Vagina (tissue), 2 donors: ENCODE measurements at regions not wholly inside any gene's neighbourhood (a gene's known extent, or its start where the extent isn't known, plus 50 kb on each side); places are given as distances from the start of the nearest gene placed in this dataset.
"Not testable (repeated sequence)": the region's sequence is repeated elsewhere in the genome, so short reads cannot be mapped to it uniquely, and the experiment has no call there.

ENCODE experiments used
- DNase-seq, 2 donors: peaks; one replicate each; pipeline ENCODE4 v3.0.0-alpha.2; 2017; ENCODE audit errors: extremely low spot score in 2 of 2
- H3K27ac ChIP-seq: fragments of 200-600 bp; sonication (generic); one replicate; pipeline ENCODE4 v1.5.1; 2019
- H3K27me3 ChIP-seq: fragments of 200-600 bp; sonication (generic); one replicate; pipeline ENCODE4 v1.5.1; 2019
- H3K36me3 ChIP-seq, 2 donors: fragments of 200-600 bp; sonication (generic); one replicate each; pipeline ENCODE4 v1.5.1; 2017 to 2019
- H3K4me1 ChIP-seq: fragments of 200-600 bp; sonication (generic); one replicate; pipeline ENCODE4 v1.5.1; 2019
- H3K4me3 ChIP-seq, 2 donors: fragments of 200-600 bp; sonication (generic); 1 replicate in 1 of 2; 2 replicates in 1 of 2; pipeline ENCODE4 v1.5.1; 2016 to 2019
- H3K9me3 ChIP-seq: fragments of 200-600 bp; sonication (generic); one replicate; pipeline ENCODE4 v1.5.1; 2019
- POLR2A ChIP-seq, 2 donors: fragments of 450-650 bp; IDR thresholded peaks; one replicate each; pipeline ENCODE4 v1.6.1; 2017; ENCODE audit warnings: antibody characterized with exemption in 2 of 2, mild to moderate bottlenecking in 2 of 2, moderate library complexity in 2 of 2
- POLR2AphosphoS5 ChIP-seq, 2 donors: sonication (generic); formaldehyde crosslinking; IDR thresholded peaks; one replicate each; pipeline ENCODE4 v1.9.0; 2017; ENCODE audit warnings: antibody characterized with exemption in 2 of 2, mild to moderate bottlenecking in 2 of 2, low read depth in 1 of 2; ENCODE audit not compliant: insufficient read depth in 1 of 2
- intact Hi-C: fragments of 100-400 bp; cut with DNase I; formaldehyde crosslinking; loops from one replicate; pipeline ENCODE4 v1.15.1; 2023
- TF ChIP-seq, protein P1 (sequence below), 3 experiments: fragments of 450-650 bp in 2 of 3; fragments of 200-600 bp in 1 of 3; sonication (generic) in 1 of 3; IDR thresholded peaks; one replicate each; pipeline ENCODE4 v1.5.1; 2017 to 2019; ENCODE audit warnings: antibody characterized with exemption in 3 of 3, mild to moderate bottlenecking in 2 of 3, moderate library complexity in 2 of 3

DNA sequence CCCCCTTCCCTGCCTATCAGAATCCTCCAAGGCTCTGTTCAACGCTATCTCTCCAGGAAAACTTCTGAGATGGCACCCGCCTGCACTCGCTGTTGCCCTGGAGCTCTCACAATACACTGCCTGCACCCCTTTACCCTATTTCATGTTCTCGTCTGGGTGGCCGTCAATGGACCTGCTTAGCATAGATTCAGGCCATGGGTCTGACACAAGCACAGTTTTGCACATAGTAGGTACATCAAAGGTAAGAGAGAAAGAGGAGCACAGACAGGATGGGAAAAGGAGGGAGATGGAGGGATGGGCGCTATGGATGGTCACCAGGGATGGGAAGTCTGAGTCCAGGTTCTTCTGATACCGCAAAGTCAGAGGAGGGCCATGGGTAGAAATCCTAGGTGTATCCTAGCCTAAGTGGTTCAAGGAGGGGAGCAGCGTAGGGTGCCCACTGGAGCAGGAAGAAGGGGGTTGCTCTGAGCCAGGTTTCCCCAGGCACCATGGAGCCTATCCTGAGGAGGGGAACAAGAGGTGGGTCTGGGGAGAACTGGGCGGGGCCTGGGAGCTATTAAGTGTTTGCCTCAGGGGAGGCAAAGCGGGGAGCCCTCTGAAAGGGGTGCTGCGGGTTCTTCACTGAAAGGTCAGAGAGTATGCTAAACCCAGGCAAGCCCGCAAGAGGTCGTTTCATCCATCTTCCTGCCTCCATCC is 89.3 kb downstream of the MRPL14 start:
- H3K4me1 ChIP-seq = peaks cover 18% of the 10 kb centered on the region
- intact Hi-C loops = no loop called here
- no peaks in the 10 kb centered on the region for H3K27me3 ChIP-seq
- no peak overlapping the region for H3K4me3 ChIP-seq
- H3K9me3 ChIP-seq = no peaks in the 10 kb centered on the region
- H3K36me3 ChIP-seq = no peaks in the 10 kb centered on the region
- DNase-seq = no peak
- no peak overlapping the region for H3K27ac ChIP-seq
- TF ChIP-seq POLR2A (IDR thresholded peaks at IDR 0.05) (no peak), POLR2AphosphoS5 (IDR thresholded peaks at IDR 0.05; ENCODE audit: insufficient read depth in 1 of 2, low read depth in 1 of 2) (no peak)
- TF ChIP-seq, protein P1, sequence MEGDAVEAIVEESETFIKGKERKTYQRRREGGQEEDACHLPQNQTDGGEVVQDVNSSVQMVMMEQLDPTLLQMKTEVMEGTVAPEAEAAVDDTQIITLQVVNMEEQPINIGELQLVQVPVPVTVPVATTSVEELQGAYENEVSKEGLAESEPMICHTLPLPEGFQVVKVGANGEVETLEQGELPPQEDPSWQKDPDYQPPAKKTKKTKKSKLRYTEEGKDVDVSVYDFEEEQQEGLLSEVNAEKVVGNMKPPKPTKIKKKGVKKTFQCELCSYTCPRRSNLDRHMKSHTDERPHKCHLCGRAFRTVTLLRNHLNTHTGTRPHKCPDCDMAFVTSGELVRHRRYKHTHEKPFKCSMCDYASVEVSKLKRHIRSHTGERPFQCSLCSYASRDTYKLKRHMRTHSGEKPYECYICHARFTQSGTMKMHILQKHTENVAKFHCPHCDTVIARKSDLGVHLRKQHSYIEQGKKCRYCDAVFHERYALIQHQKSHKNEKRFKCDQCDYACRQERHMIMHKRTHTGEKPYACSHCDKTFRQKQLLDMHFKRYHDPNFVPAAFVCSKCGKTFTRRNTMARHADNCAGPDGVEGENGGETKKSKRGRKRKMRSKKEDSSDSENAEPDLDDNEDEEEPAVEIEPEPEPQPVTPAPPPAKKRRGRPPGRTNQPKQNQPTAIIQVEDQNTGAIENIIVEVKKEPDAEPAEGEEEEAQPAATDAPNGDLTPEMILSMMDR (IDR thresholded peaks at IDR 0.05) = no peak

DNA sequence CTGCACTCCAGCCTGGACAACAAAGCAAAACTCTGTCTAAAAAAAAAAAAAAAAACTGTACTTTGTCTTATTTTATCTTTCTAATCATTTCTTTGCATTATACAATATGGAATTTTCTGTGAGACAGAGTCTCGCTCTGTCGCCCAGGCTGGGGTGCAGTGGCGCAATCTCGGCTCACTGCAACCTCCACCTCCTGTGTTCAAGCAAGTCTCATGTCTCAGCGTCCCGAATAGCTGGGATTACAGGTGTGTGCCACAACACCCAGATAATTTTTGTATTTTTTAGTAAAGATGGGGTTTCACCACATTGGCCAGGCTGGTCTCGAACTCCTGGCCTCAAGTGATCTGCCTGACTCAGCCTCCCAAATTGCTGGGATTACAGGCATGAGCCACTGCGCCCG is 90.0 kb downstream of the MRPL14 start:
- H3K27me3 ChIP-seq, H3K9me3 ChIP-seq, H3K36me3 ChIP-seq, H3K27ac ChIP-seq, DNase-seq, H3K4me3 ChIP-seq, intact Hi-C loops: not testable (repeated sequence)
- peaks cover 11% of the 10 kb centered on the region for H3K4me1 ChIP-seq

DNA sequence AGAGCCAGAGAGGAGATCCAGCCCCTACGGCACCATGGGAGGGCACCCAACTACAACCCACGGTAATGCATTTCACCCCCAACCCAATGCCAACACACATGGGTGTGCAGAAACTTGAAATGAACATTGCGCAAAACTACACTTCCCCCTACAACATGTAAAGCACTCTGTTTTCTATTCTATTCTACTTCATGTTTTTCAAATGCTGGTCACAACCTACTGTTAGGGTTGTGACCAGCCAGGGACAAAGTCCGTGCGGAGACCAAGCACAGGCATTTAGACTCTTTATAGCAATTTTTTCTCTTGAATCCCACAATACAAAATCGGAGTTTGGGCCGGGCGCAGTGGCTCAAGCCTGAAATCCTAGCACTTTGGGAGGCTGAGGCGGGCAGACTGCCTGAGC is 90.6 kb downstream of the MRPL14 start:
- no peak overlapping the region for H3K27ac ChIP-seq
- H3K4me3 ChIP-seq = no peak overlapping the region
- no peaks in the 10 kb centered on the region for H3K9me3 ChIP-seq
- peaks cover 7% of the 10 kb centered on the region for H3K4me1 ChIP-seq
- intact Hi-C loops = no loop called here
- no peak for TF ChIP-seq POLR2A (IDR thresholded peaks at IDR 0.05)
- TF ChIP-seq, protein P1 (IDR thresholded peaks at IDR 0.05) = no peak
- H3K36me3 ChIP-seq = no peaks in the 10 kb centered on the region
- DNase-seq = no peak
- H3K27me3 ChIP-seq = no peaks in the 10 kb centered on the region

DNA sequence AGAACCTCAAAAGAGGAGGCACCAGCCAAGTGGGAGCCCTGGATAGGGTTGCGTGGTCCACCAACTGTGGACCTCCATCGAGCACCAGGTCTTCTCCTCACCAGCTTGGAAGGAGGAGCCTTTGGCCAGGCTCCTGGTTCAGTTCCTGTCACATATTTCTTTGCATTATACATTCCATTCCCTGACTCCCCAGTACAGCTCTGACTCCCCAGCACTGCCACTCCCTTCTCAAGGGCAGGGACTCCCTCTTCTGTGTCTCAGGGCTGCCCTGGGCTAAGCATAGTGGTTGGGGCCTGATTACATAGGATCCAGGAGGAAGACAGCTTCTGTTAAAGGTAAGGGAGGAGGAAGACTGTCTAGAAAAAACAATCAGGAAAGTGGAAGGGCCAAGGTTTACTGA is 91.1 kb downstream of the MRPL14 start:
- intact Hi-C loops = no loop called here
- TF ChIP-seq, protein P1 (IDR thresholded peaks at IDR 0.05) = no peak
- no peak for TF ChIP-seq POLR2AphosphoS5 (IDR thresholded peaks at IDR 0.05; ENCODE audit: insufficient read depth in 1 of 2, low read depth in 1 of 2)
- TF ChIP-seq POLR2A (IDR thresholded peaks at IDR 0.05) = no peak
- Histone ChIP-seq H3K36me3 (no peaks in the 10 kb centered on the region), H3K27ac (peak overlapping the region; percentile 25), H3K27me3 (no peaks in the 10 kb centered on the region), H3K4me1 (peaks cover 3% of the 10 kb centered on the region), H3K9me3 (no peaks in the 10 kb centered on the region), H3K4me3 (no peak overlapping the region)
- DNase-seq = no peak

DNA sequence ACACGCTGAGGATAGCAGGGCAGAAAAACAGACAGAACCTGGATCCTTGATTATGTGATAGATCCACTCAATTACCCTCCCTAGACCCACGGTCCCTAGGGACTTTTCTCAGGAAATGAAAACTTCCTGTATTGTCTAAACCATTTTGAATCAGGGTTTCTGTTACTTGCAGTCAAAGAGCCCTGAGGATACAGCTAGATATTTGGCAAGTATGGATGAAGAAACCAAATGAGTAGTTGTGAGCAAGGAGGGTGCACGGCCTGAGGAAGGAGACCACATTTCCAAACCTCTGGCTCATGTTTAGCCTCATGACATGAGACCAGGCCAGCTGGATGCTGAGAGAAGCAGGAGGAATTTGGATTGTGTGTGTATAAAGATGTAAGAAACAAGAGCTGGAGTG is 91.6 kb downstream of the MRPL14 start:
- TF ChIP-seq, protein P1 (IDR thresholded peaks at IDR 0.05) = no peak
- TF ChIP-seq POLR2A (IDR thresholded peaks at IDR 0.05) (no peak), POLR2AphosphoS5 (IDR thresholded peaks at IDR 0.05; ENCODE audit: insufficient read depth in 1 of 2, low read depth in 1 of 2) (no peak)
- Histone ChIP-seq H3K27ac (peak overlapping the region; percentile 25), H3K4me3 (no peak overlapping the region), H3K9me3 (no peaks in the 10 kb centered on the region), H3K36me3 (no peaks in the 10 kb centered on the region), H3K4me1 (no peaks in the 10 kb centered on the region), H3K27me3 (no peaks in the 10 kb centered on the region)
- no peak for DNase-seq
- intact Hi-C loops = no loop called here
